Esophagus squamous epithelium (tissue), 5 donors: ENCODE measurements at regions not wholly inside any gene's neighbourhood (a gene's known extent, or its start where the extent isn't known, plus 50 kb on each side); places are given as distances from the start of the nearest gene placed in this dataset.

Source experiments
- DNase-seq: peaks from one replicate; lab custom pipeline; 2025; lab: John Stamatoyannopoulos, UW
- H3K27ac ChIP-seq, 4 donors: fragments of 200-600 bp; sonication (generic); one replicate each; pipeline ENCODE4 v1.5.1; 2016 to 2019; ENCODE audit warnings: mild to moderate bottlenecking in 1 of 4
- H3K27me3 ChIP-seq, 4 donors: fragments of 200-600 bp; sonication (generic); 1 replicate in 3 of 4; 2 replicates in 1 of 4; pipeline versions ENCODE4 v1.5.1 to v1.6.0; 2017 to 2021; ENCODE audit warnings: antibody characterized with exemption in 1 of 4
- H3K36me3 ChIP-seq, 3 donors: fragments of 200-600 bp; sonication (generic); one replicate each; pipeline ENCODE4 v1.5.1; 2016 to 2019
- H3K4me1 ChIP-seq, 3 donors: fragments of 200-600 bp; sonication (generic); one replicate each; pipeline ENCODE4 v1.5.1; 2017 to 2019
- H3K4me3 ChIP-seq, 4 donors: fragments of 200-600 bp; sonication (generic); 1 replicate in 3 of 4; 2 replicates in 1 of 4; pipeline ENCODE4 v1.5.1; 2016 to 2019; ENCODE audit warnings: mild to moderate bottlenecking in 2 of 4, moderate library complexity in 1 of 4
- H3K9me3 ChIP-seq, 3 donors: fragments of 200-600 bp; sonication (generic); one replicate each; pipeline ENCODE4 v1.5.1; 2016 to 2019
- CTCF ChIP-seq, 6 experiments: fragments of 450-650 bp in 4 of 6; fragments of 200-600 bp in 2 of 6; sonication (generic) in 2 of 6; IDR thresholded peaks; one replicate each; pipeline ENCODE4 v1.5.1; 2016 to 2019; ENCODE audit warnings: antibody characterized with exemption in 6 of 6, mild to moderate bottlenecking in 4 of 6, moderate library complexity in 4 of 6
- POLR2A ChIP-seq, 4 donors: fragments of 450-650 bp; IDR thresholded peaks; one replicate each; pipeline ENCODE4 v1.6.1; 2017; ENCODE audit warnings: antibody characterized with exemption in 4 of 4, mild to moderate bottlenecking in 4 of 4, moderate library complexity in 3 of 4
- WGBS, 2 donors: methylation state at CpG; one replicate each; pipeline ENCODE4 v1.1.5; 2018; 5-methylcytosine and 5-hydroxymethylcytosine counted together
- intact Hi-C: fragments of 100-400 bp; cut with DNase I; formaldehyde crosslinking; loops from one replicate; pipeline ENCODE4 v1.15.0; 2022
- donor health status: DM: yes; HTN: yes; CAD: no.

GRCh38 chr3:72183489-72183888 is 398.5 kb upstream of the PROK2 start:
- H3K27me3 ChIP-seq = no peaks in the 10 kb centered on the region
- H3K27ac ChIP-seq = no peak overlapping the region
- WGBS, 2 donors = 96% methylated on average over 5 of the region's 5 CpGs
- intact Hi-C loops = no loop called here
- no peak for TF ChIP-seq POLR2A (IDR thresholded peaks at IDR 0.05)
- no peak for TF ChIP-seq CTCF (IDR thresholded peaks at IDR 0.05)
- H3K4me3 ChIP-seq = no peak overlapping the region
- DNase-seq = no peak
- H3K36me3 ChIP-seq = no peaks in the 10 kb centered on the region
- H3K9me3 ChIP-seq = no peaks in the 10 kb centered on the region
- H3K4me1 ChIP-seq = peaks cover 0 to 8% (median 4%) of the 10 kb centered on the region in 3 donors

GRCh38 chr3:72182206-72182605 is 397.3 kb upstream of the PROK2 start:
- Histone ChIP-seq H3K27me3 (peaks cover 0 to 8% (median 0%) of the 10 kb centered on the region in 4 donors), H3K4me3 (no peak overlapping the region), H3K9me3 (no peaks in the 10 kb centered on the region), H3K27ac (no peak overlapping the region), H3K36me3 (no peaks in the 10 kb centered on the region), H3K4me1 (peaks cover 6 to 15% (median 14%) of the 10 kb centered on the region in 3 donors)
- DNase-seq = no peak
- intact Hi-C loops = no loop called here
- TF ChIP-seq POLR2A (IDR thresholded peaks at IDR 0.05) = no peak
- TF ChIP-seq CTCF (IDR thresholded peaks at IDR 0.05) = no peak

- DNase-seq = no peak
- 37 to 38% methylated on average over 3 to 5 of the region's 5 CpGs for WGBS, 2 donors
- no peak for TF ChIP-seq POLR2A (IDR thresholded peaks at IDR 0.05)
- no peak for TF ChIP-seq CTCF (IDR thresholded peaks at IDR 0.05)
- H3K4me1 ChIP-seq = peaks cover 12 to 22% (median 16%) of the 10 kb centered on the region in 3 donors
- no peak overlapping the region for H3K27ac ChIP-seq
- H3K4me3 ChIP-seq = no peak overlapping the region
- peaks cover 0 to 13% (median 0%) of the 10 kb centered on the region in 4 donors for H3K27me3 ChIP-seq
- no peaks in the 10 kb centered on the region for H3K9me3 ChIP-seq
- no peaks in the 10 kb centered on the region for H3K36me3 ChIP-seq
- intact Hi-C loops = no loop called here
Measured at GRCh38 chr3:72181251-72181650, 396.3 kb upstream of the PROK2 start.

GRCh38 chr3:72180405-72180804 is 395.5 kb upstream of the PROK2 start:
- no peak for DNase-seq
- Histone ChIP-seq H3K27ac (no peak overlapping the region), H3K4me1 (peaks cover 12 to 19% (median 14%) of the 10 kb centered on the region in 3 donors), H3K4me3 (no peak overlapping the region), H3K27me3 (peaks cover 0 to 13% (median 0%) of the 10 kb centered on the region in 4 donors), H3K36me3 (no peaks in the 10 kb centered on the region), H3K9me3 (no peaks in the 10 kb centered on the region)
- intact Hi-C loops = no loop called here
- WGBS, 2 donors = 70 to 91% methylated on average over 1 of the region's 1 CpG
- TF ChIP-seq POLR2A (IDR thresholded peaks at IDR 0.05) (no peak), CTCF (IDR thresholded peaks at IDR 0.05) (no peak)

GRCh38 chr3:72179107-72179464 is 394.1 kb upstream of the PROK2 start:
- Histone ChIP-seq H3K27me3 (peaks cover 0 to 13% (median 0%) of the 10 kb centered on the region in 4 donors), H3K36me3 (no peaks in the 10 kb centered on the region), H3K9me3 (no peaks in the 10 kb centered on the region), H3K4me3 (no peak overlapping the region), H3K4me1 (peaks cover 12 to 23% (median 15%) of the 10 kb centered on the region in 3 donors), H3K27ac (no peak overlapping the region)
- TF ChIP-seq POLR2A (IDR thresholded peaks at IDR 0.05) = no peak
- no peak for TF ChIP-seq CTCF (IDR thresholded peaks at IDR 0.05)
- WGBS, 2 donors = 91 to 93% methylated on average over 7 of the region's 7 CpGs
- DNase-seq = no peak
- intact Hi-C loops = no loop called here
